ENCODE measurements at regions not wholly inside any gene's neighbourhood (a gene's known extent, or its start where the extent isn't known, plus 50 kb on each side); places are given as distances from the start of the nearest gene placed in this dataset.
"Not testable (repeated sequence)": the region's sequence is repeated elsewhere in the genome, so short reads cannot be mapped to it uniquely, and the experiment has no call there.

GRCh38 chrX:40788698-40789097, 53.4 kb upstream of the MED14 start:
- H3K4me2 ChIP-seq (ENCODE audit: low read length); H2AFZ ChIP-seq; H3K9me3 ChIP-seq (ENCODE audit: control insufficient read depth, low read length); H3K4me3 ChIP-seq (ENCODE audit: low read depth, low read length); H3K36me3 ChIP-seq (ENCODE audit: control insufficient read depth, insufficient read depth, low read length); H3K27me3 ChIP-seq (ENCODE audit: control insufficient read depth, insufficient read depth, low read length); H3K9ac ChIP-seq; H3K27ac ChIP-seq; H3K4me1 ChIP-seq; H3K79me2 ChIP-seq: not testable (repeated sequence)

- Histone ChIP-seq H3K79me2 (no peaks in the 10 kb centered on the region), H3K4me3 (ENCODE audit: low read depth, low read length) (no peak overlapping the region), H3K4me1 (no peaks in the 10 kb centered on the region), H3K4me2 (ENCODE audit: low read length) (no peak overlapping the region), H3K36me3 (ENCODE audit: control insufficient read depth, insufficient read depth, low read length) (no peaks in the 10 kb centered on the region), H3K27ac (no peak overlapping the region), H3K9me3 (ENCODE audit: control insufficient read depth, low read length) (no peaks in the 10 kb centered on the region), H3K27me3 (ENCODE audit: control insufficient read depth, insufficient read depth, low read length) (no peaks in the 10 kb centered on the region), H3K9ac (no peak overlapping the region), H2AFZ (no peak overlapping the region)
- TF ChIP-seq CTCF (IDR thresholded peaks at IDR 0.05) = no peak
These were observed 57.1 kb upstream of the MED14 start for GRCh38 chrX:40792433-40792832.

- not testable (repeated sequence) for H3K4me2 ChIP-seq (ENCODE audit: low read length); H3K9ac ChIP-seq; H3K79me2 ChIP-seq; H3K4me3 ChIP-seq (ENCODE audit: low read depth, low read length); H3K27me3 ChIP-seq (ENCODE audit: control insufficient read depth, insufficient read depth, low read length); H3K4me1 ChIP-seq; H3K36me3 ChIP-seq (ENCODE audit: control insufficient read depth, insufficient read depth, low read length); H3K9me3 ChIP-seq (ENCODE audit: control insufficient read depth, low read length); H3K27ac ChIP-seq
- H2AFZ ChIP-seq = peak overlapping the region; percentile 41
These were observed 59.4 kb upstream of the MED14 start for GRCh38 chrX:40794829-40795130.

- not testable (repeated sequence) for H3K27ac ChIP-seq; H2AFZ ChIP-seq; H3K79me2 ChIP-seq; H3K9ac ChIP-seq; H3K4me1 ChIP-seq; H3K36me3 ChIP-seq (ENCODE audit: control insufficient read depth, insufficient read depth, low read length); H3K4me2 ChIP-seq (ENCODE audit: low read length); H3K9me3 ChIP-seq (ENCODE audit: control insufficient read depth, low read length); H3K27me3 ChIP-seq (ENCODE audit: control insufficient read depth, insufficient read depth, low read length); H3K4me3 ChIP-seq (ENCODE audit: low read depth, low read length)
These were observed 64.4 kb upstream of the MED14 start for GRCh38 chrX:40799745-40800144.

GRCh38 chrX:40805404-40805803, 70.1 kb upstream of the MED14 start:
- H3K27me3 ChIP-seq (ENCODE audit: control insufficient read depth, insufficient read depth, low read length) = no peaks in the 10 kb centered on the region
- no peaks in the 10 kb centered on the region for H3K79me2 ChIP-seq
- H3K9ac ChIP-seq = no peak overlapping the region
- H3K4me2 ChIP-seq (ENCODE audit: low read length) = no peak overlapping the region
- TF ChIP-seq CTCF (IDR thresholded peaks at IDR 0.05) = no peak
- H3K9me3 ChIP-seq (ENCODE audit: control insufficient read depth, low read length) = no peaks in the 10 kb centered on the region
- H3K27ac ChIP-seq = no peak overlapping the region
- H3K4me1 ChIP-seq = no peaks in the 10 kb centered on the region
- H2AFZ ChIP-seq = no peak overlapping the region
- H3K4me3 ChIP-seq (ENCODE audit: low read depth, low read length) = no peak overlapping the region
- no peaks in the 10 kb centered on the region for H3K36me3 ChIP-seq (ENCODE audit: control insufficient read depth, insufficient read depth, low read length)

- Histone ChIP-seq H2AFZ (no peak overlapping the region), H3K27ac (no peak overlapping the region), H3K9me3 (ENCODE audit: control insufficient read depth, low read length) (no peaks in the 10 kb centered on the region), H3K4me1 (no peaks in the 10 kb centered on the region), H3K79me2 (no peaks in the 10 kb centered on the region), H3K36me3 (ENCODE audit: control insufficient read depth, insufficient read depth, low read length) (no peaks in the 10 kb centered on the region), H3K4me2 (ENCODE audit: low read length) (no peak overlapping the region), H3K4me3 (ENCODE audit: low read depth, low read length) (no peak overlapping the region), H3K9ac (no peak overlapping the region), H3K27me3 (ENCODE audit: control insufficient read depth, insufficient read depth, low read length) (no peaks in the 10 kb centered on the region)
- TF ChIP-seq CTCF (IDR thresholded peaks at IDR 0.05) = no peak
These were observed 71.3 kb upstream of the MED14 start for GRCh38 chrX:40806513-40807220.

Data from parathyroid adenoma (tissue), 2 donors.